ENCODE measurements at regions not wholly inside any gene's neighbourhood (a gene's known extent, or its start where the extent isn't known, plus 50 kb on each side); places are given as distances from the start of the nearest gene placed in this dataset.

GRCh38 chr2:155320236-155320635, 621.7 kb downstream of the KCNJ3 start:
- ATAC-seq (ENCODE audit: low read depth), result no peak
- no peaks in the 10 kb centered on the region for H3K9me3 ChIP-seq (ENCODE audit: severe bottlenecking)
- H3K27me3 ChIP-seq (ENCODE audit: insufficient read depth, poor library complexity, severe bottlenecking), result peaks cover 10% of the 10 kb centered on the region

GRCh38 chr2:155318710-155319109, 620.2 kb downstream of the KCNJ3 start:
- Histone ChIP-seq H3K4me1 (ENCODE audit: insufficient read depth, poor library complexity, severe bottlenecking) (no peaks in the 10 kb centered on the region), H3K4me3 (ENCODE audit: severe bottlenecking) (no peak overlapping the region), H3K36me3 (ENCODE audit: low read depth) (no peaks in the 10 kb centered on the region), H3K27ac (ENCODE audit: poor library complexity, severe bottlenecking) (no peak overlapping the region), H3K27me3 (ENCODE audit: insufficient read depth, poor library complexity, severe bottlenecking) (peaks cover 10% of the 10 kb centered on the region), H3K9me3 (ENCODE audit: severe bottlenecking) (no peaks in the 10 kb centered on the region)
- no peak for TF ChIP-seq CTCF (IDR thresholded peaks at IDR 0.05; ENCODE audit: poor library complexity, severe bottlenecking)
- DNase-seq (ENCODE audit: low spot score) (no peak), ATAC-seq (ENCODE audit: low read depth) (no peak)

More at GRCh38 chr2:155320236-155320635, 621.7 kb downstream of the KCNJ3 start:
- Histone ChIP-seq H3K27ac (ENCODE audit: poor library complexity, severe bottlenecking) (no peak overlapping the region), H3K4me1 (ENCODE audit: insufficient read depth, poor library complexity, severe bottlenecking) (no peaks in the 10 kb centered on the region), H3K4me3 (ENCODE audit: severe bottlenecking) (no peak overlapping the region), H3K36me3 (ENCODE audit: low read depth) (no peaks in the 10 kb centered on the region)
- DNase-seq (ENCODE audit: low spot score), result no peak
- TF ChIP-seq CTCF (IDR thresholded peaks at IDR 0.05; ENCODE audit: poor library complexity, severe bottlenecking), result no peak

- H3K4me3 ChIP-seq (ENCODE audit: severe bottlenecking), result no peak overlapping the region
- H3K36me3 ChIP-seq (ENCODE audit: low read depth), result no peaks in the 10 kb centered on the region
- TF ChIP-seq CTCF (IDR thresholded peaks at IDR 0.05; ENCODE audit: poor library complexity, severe bottlenecking), result no peak
- ATAC-seq (ENCODE audit: low read depth), result no peak
- H3K27ac ChIP-seq (ENCODE audit: poor library complexity, severe bottlenecking), result no peak overlapping the region
- H3K9me3 ChIP-seq (ENCODE audit: severe bottlenecking), result no peaks in the 10 kb centered on the region
- H3K27me3 ChIP-seq (ENCODE audit: insufficient read depth, poor library complexity, severe bottlenecking), result peaks cover 6% of the 10 kb centered on the region
- H3K4me1 ChIP-seq (ENCODE audit: insufficient read depth, poor library complexity, severe bottlenecking), result no peaks in the 10 kb centered on the region
- no peak for DNase-seq (ENCODE audit: low spot score)
Observed at GRCh38 chr2:155315768-155316167, 617.3 kb downstream of the KCNJ3 start.

- DNase-seq (ENCODE audit: low spot score) (no peak), ATAC-seq (ENCODE audit: low read depth) (no peak)
- TF ChIP-seq CTCF (IDR thresholded peaks at IDR 0.05; ENCODE audit: poor library complexity, severe bottlenecking), result peak; percentile 77
- Histone ChIP-seq H3K36me3 (ENCODE audit: low read depth) (no peaks in the 10 kb centered on the region), H3K27ac (ENCODE audit: poor library complexity, severe bottlenecking) (no peak overlapping the region), H3K27me3 (ENCODE audit: insufficient read depth, poor library complexity, severe bottlenecking) (no peaks in the 10 kb centered on the region), H3K4me3 (ENCODE audit: severe bottlenecking) (no peak overlapping the region), H3K4me1 (ENCODE audit: insufficient read depth, poor library complexity, severe bottlenecking) (no peaks in the 10 kb centered on the region), H3K9me3 (ENCODE audit: severe bottlenecking) (no peaks in the 10 kb centered on the region)
Observed at GRCh38 chr2:155310589-155310988, 612.1 kb downstream of the KCNJ3 start.

GRCh38 chr2:155309483-155309882, 611.0 kb downstream of the KCNJ3 start:
- no peaks in the 10 kb centered on the region for H3K9me3 ChIP-seq (ENCODE audit: severe bottlenecking)
- H3K36me3 ChIP-seq (ENCODE audit: low read depth), result no peaks in the 10 kb centered on the region
- no peak overlapping the region for H3K4me3 ChIP-seq (ENCODE audit: severe bottlenecking)
- no peaks in the 10 kb centered on the region for H3K27me3 ChIP-seq (ENCODE audit: insufficient read depth, poor library complexity, severe bottlenecking)
- DNase-seq (ENCODE audit: low spot score) (no peak), ATAC-seq (ENCODE audit: low read depth) (no peak)
- no peak for TF ChIP-seq CTCF (IDR thresholded peaks at IDR 0.05; ENCODE audit: poor library complexity, severe bottlenecking)
- H3K4me1 ChIP-seq (ENCODE audit: insufficient read depth, poor library complexity, severe bottlenecking), result no peaks in the 10 kb centered on the region
- H3K27ac ChIP-seq (ENCODE audit: poor library complexity, severe bottlenecking), result no peak overlapping the region
